ENCODE measurements at regions not wholly inside any gene's neighbourhood (a gene's known extent, or its start where the extent isn't known, plus 50 kb on each side); places are given as distances from the start of the nearest gene placed in this dataset.
"Not testable (repeated sequence)": the region's sequence is repeated elsewhere in the genome, so short reads cannot be mapped to it uniquely, and the experiment has no call there.

- DNase-seq: not testable (repeated sequence)
Measured at GRCh38 chr4:56134834-56135233, 186.1 kb downstream of the CEP135 start.

DNA sequence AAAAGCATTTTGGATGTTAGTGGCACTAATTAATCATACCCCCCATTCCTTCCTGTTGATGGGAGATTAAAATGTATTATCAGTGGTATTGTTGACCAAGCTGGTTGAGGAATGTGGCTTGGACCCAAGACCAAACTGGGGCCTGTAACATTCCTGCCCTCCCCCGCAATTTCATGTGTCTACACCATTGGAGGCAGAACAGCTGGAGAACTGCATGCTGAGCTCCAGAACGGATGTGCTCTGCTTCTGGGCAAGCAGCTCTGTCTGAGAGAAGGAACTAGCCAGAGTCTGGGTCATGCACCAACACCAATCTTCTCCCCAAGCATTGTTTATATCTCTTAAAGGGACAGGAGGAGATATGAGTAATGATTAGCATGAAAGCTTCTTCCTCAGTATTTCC, 185.5 kb downstream of the CEP135 start:
- DNase-seq: no peak

GRCh38 chr4:56132835-56133234, 184.1 kb downstream of the CEP135 start:
- DNase-seq: no peak

DNA sequence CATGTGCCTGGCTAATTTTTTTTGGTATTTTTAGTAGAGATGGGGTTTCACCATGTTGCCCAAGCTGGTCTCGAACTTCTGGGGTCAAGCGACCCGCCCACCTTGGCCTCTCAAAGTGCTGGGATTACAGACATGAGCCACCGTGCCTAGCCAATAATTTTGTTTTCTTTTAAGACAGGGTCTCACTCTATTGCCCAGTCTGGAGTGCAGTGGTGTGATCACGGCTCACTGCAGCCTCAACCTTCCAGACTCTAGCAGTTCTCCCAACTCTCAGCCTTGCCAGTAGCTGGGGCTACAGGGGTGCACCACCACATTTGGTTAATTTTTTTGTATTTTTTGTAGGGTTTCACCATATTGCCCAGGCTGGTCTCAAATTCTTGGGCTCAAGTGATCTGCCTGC, 183.4 kb downstream of the CEP135 start:
- not testable (repeated sequence) for DNase-seq

DNA sequence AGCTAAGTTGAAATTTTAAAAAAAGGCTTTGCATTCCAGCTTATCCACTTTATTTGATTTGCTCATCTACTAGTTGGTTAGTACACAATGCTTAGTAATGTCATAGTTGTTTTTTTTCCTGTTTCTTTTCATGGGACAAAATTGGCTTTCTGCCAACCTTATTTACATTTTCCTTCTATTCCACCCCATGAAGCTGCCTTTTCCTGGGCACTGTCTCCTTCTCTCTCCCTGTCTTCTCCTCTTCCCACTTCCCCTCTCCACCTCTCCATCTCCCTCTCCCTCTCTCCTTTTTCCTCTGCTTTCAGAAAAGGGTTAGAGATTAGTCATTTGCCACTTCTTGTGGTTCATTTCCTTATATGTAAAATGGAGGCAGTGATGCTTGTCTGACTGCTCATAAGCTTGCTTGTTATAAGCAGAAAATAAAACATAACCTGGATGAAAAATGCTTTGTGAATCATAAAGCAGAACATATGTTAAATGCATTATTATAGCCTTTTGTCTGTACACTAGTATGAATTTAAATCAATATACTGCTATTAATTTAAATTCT, 181.9 kb downstream of the CEP135 start:
- no peak for DNase-seq

DNA sequence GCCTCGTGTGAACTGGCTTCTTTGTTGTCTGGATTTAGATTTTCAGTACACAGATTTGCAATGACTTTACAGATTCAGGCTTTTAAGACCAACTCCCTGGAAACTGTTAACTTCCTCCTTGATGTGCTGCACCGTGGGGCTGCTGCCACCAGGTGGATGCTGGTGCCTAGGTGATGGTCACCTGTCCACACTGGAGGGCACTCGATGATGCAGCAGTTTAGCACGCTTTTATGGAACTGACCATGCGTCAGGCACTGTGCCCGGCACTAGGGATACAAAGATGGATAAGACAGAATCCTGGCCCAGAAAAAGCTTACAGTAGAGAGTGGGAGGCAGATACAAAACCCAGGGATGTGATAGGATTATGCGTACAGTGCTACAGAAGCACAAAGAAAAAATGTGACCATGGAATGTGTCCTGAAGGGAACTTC, 180.7 kb downstream of the CEP135 start:
- no peak for DNase-seq

DNA sequence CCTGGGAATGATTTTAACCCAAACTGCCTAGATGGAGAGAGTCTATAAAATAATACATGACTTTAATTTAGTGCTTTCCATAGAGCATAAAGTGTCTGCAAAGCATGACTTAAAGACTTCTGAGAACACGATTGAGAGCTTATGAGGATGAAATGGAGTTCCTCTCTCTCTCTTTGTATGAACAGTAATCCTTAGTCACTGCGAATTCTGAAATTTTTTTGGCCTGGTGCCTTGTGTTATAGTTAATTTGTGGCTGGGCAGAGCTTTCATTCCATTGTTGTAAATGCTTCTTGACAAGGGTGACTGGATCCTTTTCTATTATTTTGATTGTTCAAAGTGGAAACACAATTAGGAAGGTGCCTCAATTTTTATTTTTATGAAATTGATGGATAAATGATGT, 179.5 kb downstream of the CEP135 start:
- DNase-seq: no peak

- DNase-seq: no peak
Measured at GRCh38 chr4:56127716-56128115, 179.0 kb downstream of the CEP135 start.

DNA sequence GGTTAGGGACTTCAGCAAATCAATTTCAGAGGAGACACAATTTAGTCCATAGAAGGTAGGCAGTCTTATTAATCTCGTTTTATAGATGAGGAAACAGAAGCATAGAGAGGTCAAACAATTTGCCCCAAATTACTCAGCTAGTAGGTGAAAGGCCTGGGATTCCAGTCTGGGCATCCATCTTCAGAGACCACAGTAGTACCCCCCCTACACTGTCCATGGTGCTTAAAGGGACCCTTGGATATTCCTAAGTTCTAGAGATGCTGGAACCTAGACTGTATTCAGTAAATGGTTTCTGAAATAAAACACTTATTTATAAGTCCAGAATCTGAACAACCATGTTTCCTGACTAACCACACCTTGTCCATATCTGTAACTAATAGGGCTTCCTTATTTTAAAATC, 174.8 kb downstream of the CEP135 start:
- DNase-seq: no peak

GRCh38 chr4:56123051-56123450, 174.3 kb downstream of the CEP135 start:
- DNase-seq: no peak

DNA sequence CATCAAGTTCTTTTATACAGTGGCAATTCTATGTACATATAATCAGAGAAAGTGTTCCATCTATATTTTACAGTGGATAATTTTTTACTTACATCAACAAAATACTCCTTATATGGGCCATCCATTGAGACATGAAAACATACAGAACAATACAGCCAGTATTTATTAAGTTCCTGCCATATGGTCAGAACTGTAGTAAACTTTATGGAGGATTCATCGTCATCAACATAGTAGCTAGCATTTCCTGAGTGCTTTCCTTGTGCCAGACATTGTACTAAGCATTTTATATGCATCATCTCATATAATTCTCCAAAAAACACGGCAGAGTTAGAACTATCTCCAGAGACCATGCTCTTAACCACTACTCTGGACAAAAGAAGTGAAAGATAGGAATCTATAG, 170.1 kb downstream of the CEP135 start:
- no peak for DNase-seq

DNA sequence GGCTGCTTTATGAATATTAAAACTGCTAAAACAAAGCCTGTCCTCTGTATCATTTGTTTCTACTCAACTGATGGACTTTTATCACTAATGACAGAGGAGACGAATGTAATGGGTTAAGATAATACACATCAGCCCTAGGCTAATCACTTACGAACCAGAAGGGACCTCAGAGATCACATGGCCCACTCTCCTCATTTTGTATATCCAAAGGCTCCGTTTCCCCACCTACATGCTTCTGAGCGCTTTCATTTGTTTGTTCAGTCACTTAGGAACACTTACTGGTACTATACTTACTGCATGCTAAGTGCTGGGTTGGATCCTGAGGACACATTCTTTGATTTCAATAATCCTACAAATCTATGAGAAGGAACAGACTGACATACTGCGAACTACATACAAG, 169.3 kb downstream of the CEP135 start:
- peak; percentile 33 to 34 for DNase-seq

DNA sequence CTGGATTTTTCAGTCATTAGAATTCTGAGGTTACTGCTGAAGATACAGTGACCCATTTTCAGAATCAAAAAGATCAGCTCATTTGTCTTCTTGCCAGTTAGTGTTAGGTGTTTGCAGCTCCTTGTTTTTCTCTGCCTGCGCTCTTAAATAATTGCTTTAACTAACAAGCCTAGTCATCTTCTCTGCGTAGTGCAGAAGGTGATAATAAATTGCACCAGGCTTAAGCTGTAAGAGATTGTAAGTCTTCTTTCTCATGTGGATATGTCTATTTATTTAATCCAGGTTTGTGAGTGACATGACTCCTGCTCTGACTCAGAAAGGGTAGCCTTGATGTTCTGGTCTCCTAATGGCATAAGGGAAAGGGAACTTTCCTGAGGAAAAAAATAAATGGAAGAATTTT, 167.2 kb downstream of the CEP135 start:
- no peak for DNase-seq

GRCh38 chr4:56112377-56112776, 163.6 kb downstream of the CEP135 start:
- DNase-seq: no peak

- DNase-seq: no peak
Measured at GRCh38 chr4:56106180-56107147, 157.7 kb downstream of the CEP135 start.

DNA sequence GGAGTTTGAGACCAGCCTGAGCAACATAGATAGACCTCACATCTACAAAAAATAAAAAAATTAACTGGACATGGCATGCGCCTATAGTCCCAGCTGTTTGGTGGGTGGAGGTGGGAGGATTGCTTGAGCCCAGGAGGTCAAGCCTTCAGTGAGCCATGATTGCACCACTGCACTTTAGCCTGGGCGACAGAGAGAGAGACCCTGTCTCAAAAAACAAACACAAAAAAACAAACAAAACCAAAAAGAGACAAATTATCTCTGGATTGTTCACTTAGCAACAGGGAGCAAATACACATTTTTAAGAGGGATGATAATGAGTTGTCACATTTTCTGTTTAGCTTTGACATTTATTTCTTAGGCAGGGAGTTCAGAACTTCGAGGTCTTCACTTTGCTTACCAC, 155.4 kb downstream of the CEP135 start:
- DNase-seq: no peak

DNA sequence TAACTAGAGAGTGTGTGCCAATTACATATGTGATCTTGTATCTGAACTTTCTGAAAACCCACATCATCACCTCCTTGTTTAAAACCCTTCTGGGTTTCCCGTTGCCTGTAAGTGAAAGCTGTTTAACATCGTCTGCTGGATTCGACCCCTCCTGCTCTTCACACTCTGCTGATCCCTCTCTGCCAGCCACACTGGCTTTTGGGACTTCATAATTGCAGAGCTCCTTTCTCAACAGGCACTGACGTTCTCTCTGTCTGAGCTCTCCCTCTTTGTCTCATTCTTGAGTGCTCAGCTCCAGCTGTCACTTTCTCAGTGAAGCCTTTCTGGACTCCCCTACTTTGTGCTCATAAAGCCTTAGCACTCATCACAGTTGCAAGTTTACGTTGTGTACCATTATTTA, 153.9 kb downstream of the CEP135 start:
- DNase-seq: no peak

DNA sequence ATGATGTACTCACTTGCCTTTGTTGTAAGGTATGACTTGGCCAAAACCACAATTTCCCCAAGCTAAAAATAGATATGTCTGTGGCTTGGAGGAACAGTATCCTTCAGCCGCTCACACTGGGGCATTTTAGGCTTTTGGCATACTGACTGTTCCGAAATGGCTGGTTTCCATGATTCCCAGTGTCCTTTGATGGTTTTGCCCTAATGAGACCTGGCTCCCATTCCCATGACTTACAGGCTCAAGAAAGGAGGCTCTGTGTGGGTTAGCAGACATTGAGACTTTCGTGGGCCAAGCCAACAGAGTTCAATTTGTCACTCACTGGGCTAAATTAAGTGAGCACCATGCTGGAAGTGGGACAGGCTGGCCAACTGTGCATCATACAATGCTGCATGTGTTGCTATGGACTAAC, 150.6 kb downstream of the CEP135 start:
- DNase-seq: no peak

DNA sequence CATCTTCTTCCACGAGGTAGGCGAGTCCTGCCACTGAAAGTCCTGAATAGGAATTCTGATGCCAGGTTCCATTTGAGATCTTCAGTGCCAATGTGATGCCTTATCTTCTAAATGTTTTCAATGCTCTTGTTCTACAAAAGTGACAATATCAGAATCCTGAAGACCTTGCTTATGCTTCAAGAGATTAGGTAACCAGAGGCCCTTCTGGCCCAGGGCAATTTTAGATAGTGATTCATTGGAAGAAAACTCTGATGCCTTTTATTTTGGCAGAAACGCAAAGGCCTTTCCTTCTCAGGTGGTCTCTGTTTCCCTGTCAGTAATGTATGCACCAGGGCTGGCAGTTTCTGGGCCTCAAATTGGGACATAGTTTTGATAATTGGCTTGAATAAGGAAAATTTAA, 144.8 kb downstream of the CEP135 start:
- no peak for DNase-seq

GRCh38 chr4:56092540-56092939, 143.8 kb downstream of the CEP135 start:
- DNase-seq: no peak

GRCh38 chr4:56086561-56086960, 137.8 kb downstream of the CEP135 start:
- no peak for DNase-seq

DNA sequence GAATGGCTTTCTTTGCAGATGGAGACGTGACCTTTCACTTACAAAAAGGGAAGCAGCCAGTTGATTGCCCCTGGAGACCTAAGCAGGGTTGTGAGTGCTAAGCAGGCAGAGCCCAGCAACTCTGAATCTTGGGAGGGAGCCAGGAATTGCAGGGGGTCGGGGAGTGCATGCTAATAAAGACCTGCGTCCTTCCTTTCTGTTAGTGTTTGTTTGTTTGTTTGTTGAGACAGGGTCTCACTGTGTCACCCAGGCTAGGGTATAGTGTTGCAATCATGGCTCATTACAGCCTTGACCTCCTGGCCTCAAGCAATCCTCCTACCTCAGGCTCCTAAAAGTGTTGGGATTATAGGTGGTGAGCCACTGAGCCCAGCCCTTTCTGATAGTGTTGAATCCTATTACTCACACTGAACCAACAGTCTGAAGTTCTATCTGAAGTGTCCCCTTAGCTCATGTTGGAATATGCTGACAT, 137.4 kb downstream of the CEP135 start:
- no peak for DNase-seq

- DNase-seq: no peak
Measured at GRCh38 chr4:56085275-56085674, 136.5 kb downstream of the CEP135 start.

- DNase-seq: no peak
Measured at GRCh38 chr4:56084851-56085250, 136.1 kb downstream of the CEP135 start.

Data from NCI-H187 (cell line).